H1 (cell line): ENCODE measurements at regions not wholly inside any gene's neighbourhood (a gene's known extent, or its start where the extent isn't known, plus 50 kb on each side); places are given as distances from the start of the nearest gene placed in this dataset.

Experiments used
- CHD7 ChIP-seq: fragments of 300-600 bp; sonication (generic); IDR thresholded peaks from 2 replicates; pipeline ENCODE4 v1.7.1; 2012; ENCODE audit warnings: low read length, moderate library complexity, mild to moderate bottlenecking, inconsistent platforms; ENCODE audit not compliant: insufficient replicate concordance

- no peak for TF ChIP-seq CHD7
Observed at GRCh38 chr10:27437775-27438174, 66.3 kb upstream of the RAB18 start (continued).
